Endodermal cell (in vitro differentiated cells): ENCODE measurements at regions not wholly inside any gene's neighbourhood (a gene's known extent, or its start where the extent isn't known, plus 50 kb on each side); places are given as distances from the start of the nearest gene placed in this dataset.

ENCODE experiments used
- DNase-seq: peaks from one replicate; pipeline ENCODE4 v3.0.0-alpha.2; 2017
- H3K27ac ChIP-seq: 2 replicates; pipeline ENCODE4 v1.5.1; 2013; ENCODE audit warnings: mild to moderate bottlenecking, low read depth, low read length, moderate library complexity
- H3K27me3 ChIP-seq: 2 replicates; pipeline ENCODE4 v1.6.1; 2013; ENCODE audit warnings: mild to moderate bottlenecking, low read length, moderate library complexity; ENCODE audit not compliant: insufficient read depth, control insufficient read depth, poor library complexity, severe bottlenecking
- H3K36me3 ChIP-seq: 2 replicates; pipeline ENCODE4 v1.7.0; 2013; ENCODE audit warnings: mild to moderate bottlenecking, low read length, moderate library complexity; ENCODE audit not compliant: control insufficient read depth, insufficient read depth
- H3K4me1 ChIP-seq: one replicate; pipeline ENCODE4 v1.7.0; 2013; ENCODE audit warnings: low read length; ENCODE audit not compliant: control insufficient read depth, insufficient read depth
- H3K4me3 ChIP-seq: 2 replicates; pipeline ENCODE4 v1.5.1; 2013; ENCODE audit warnings: mild to moderate bottlenecking, low read length, moderate library complexity
- H3K9ac ChIP-seq: 2 replicates; pipeline ENCODE4 v1.6.1; 2013; ENCODE audit warnings: mild to moderate bottlenecking, low read length, moderate library complexity; ENCODE audit not compliant: poor library complexity, severe bottlenecking; ENCODE audit errors: extremely low read depth
- H3K9me3 ChIP-seq: 2 replicates; pipeline ENCODE4 v1.6.1; 2013; ENCODE audit warnings: mild to moderate bottlenecking, low read length, moderate library complexity; ENCODE audit not compliant: control insufficient read depth
- H3K27ac Mint-ChIP-seq: 2 replicates; pipeline ENCODE4 v1.8.0; 2020; ENCODE audit warnings: mixed read lengths
- H3K27me3 Mint-ChIP-seq: 2 replicates; pipeline ENCODE4 v1.8.0; 2021; ENCODE audit warnings: mild to moderate bottlenecking, mixed read lengths; ENCODE audit not compliant: insufficient read depth
- H3K36me3 Mint-ChIP-seq: 2 replicates; pipeline ENCODE4 v1.8.0; 2020; ENCODE audit warnings: low read depth, mixed read lengths
- H3K4me1 Mint-ChIP-seq: 2 replicates; pipeline ENCODE4 v1.8.0; 2020; ENCODE audit warnings: mixed read lengths
- H3K4me3 Mint-ChIP-seq: 2 replicates; pipeline ENCODE4 v1.8.0; 2020; ENCODE audit warnings: mild to moderate bottlenecking, moderate library complexity, mixed read lengths
- H3K9me3 Mint-ChIP-seq: 2 replicates; pipeline ENCODE4 v1.8.0; 2020; ENCODE audit warnings: mild to moderate bottlenecking, mixed read lengths
- WGBS, 2 experiments: methylation state at CpG; one replicate each; pipeline versions ENCODE4 v1.1.5 to v1.1.7; 2013; ENCODE audit warnings: missing lambda C conversion rate in 2 of 2, mixed read lengths in 1 of 2; ENCODE audit not compliant: insufficient coverage in 1 of 2, insufficient read length in 1 of 2; 5-methylcytosine and 5-hydroxymethylcytosine counted together
- TF ChIP-seq, protein P1 (sequence below): fragments of 200-600 bp; sonication (generic); conservative IDR thresholded peaks from 2 replicates; pipeline ENCODE4 v1.5.0; 2021; ENCODE audit warnings: antibody characterized with exemption, mild to moderate bottlenecking

DNA sequence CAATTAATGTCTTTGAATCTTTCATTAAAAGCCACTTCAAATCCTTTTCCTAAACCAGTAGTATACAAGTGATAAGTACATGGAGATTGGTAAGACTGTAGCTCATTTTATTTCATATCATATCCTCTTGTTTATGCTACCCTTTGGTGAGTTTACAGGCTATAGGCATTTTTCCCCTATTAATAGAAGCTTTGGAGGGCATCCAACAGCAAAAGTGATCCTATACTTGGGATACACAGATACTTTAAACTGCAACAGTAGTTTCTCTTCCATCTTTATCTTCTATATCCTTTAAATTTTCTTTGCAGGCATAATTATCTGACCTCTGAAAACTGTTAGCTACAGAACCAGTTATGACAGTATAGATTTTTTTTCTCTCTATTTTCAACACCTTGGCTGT is 114.5 kb upstream of the SPON1 start:
- TF ChIP-seq, protein P1, sequence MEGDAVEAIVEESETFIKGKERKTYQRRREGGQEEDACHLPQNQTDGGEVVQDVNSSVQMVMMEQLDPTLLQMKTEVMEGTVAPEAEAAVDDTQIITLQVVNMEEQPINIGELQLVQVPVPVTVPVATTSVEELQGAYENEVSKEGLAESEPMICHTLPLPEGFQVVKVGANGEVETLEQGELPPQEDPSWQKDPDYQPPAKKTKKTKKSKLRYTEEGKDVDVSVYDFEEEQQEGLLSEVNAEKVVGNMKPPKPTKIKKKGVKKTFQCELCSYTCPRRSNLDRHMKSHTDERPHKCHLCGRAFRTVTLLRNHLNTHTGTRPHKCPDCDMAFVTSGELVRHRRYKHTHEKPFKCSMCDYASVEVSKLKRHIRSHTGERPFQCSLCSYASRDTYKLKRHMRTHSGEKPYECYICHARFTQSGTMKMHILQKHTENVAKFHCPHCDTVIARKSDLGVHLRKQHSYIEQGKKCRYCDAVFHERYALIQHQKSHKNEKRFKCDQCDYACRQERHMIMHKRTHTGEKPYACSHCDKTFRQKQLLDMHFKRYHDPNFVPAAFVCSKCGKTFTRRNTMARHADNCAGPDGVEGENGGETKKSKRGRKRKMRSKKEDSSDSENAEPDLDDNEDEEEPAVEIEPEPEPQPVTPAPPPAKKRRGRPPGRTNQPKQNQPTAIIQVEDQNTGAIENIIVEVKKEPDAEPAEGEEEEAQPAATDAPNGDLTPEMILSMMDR, result no peak
- H3K27ac Mint-ChIP-seq, result no peak overlapping the region
- Histone ChIP-seq H3K27ac (no peak overlapping the region), H3K9me3 (no peaks in the 10 kb centered on the region), H3K36me3 (no peaks in the 10 kb centered on the region), H3K27me3 (no peaks in the 10 kb centered on the region), H3K4me1 (no peaks in the 10 kb centered on the region), H3K9ac (no peak overlapping the region), H3K4me3 (no peak overlapping the region)
- H3K27me3 Mint-ChIP-seq, result no peaks in the 10 kb centered on the region
- H3K9me3 Mint-ChIP-seq, result no peaks in the 10 kb centered on the region
- H3K4me1 Mint-ChIP-seq, result no peaks in the 10 kb centered on the region
- no peaks in the 10 kb centered on the region for H3K36me3 Mint-ChIP-seq
- H3K4me3 Mint-ChIP-seq, result no peak overlapping the region
- no peak for DNase-seq

- no peaks in the 10 kb centered on the region for H3K4me1 Mint-ChIP-seq
- H3K4me1 ChIP-seq, result no peaks in the 10 kb centered on the region
- H3K9me3 ChIP-seq, result no peaks in the 10 kb centered on the region
- H3K27me3 ChIP-seq, result no peaks in the 10 kb centered on the region
- WGBS, 2 experiments, result 94% methylated on average over 3 to 5 of the region's 5 CpGs
- no peaks in the 10 kb centered on the region for H3K27me3 Mint-ChIP-seq
- no peak for DNase-seq
- no peak overlapping the region for H3K9ac ChIP-seq
- no peak overlapping the region for H3K4me3 ChIP-seq
- no peaks in the 10 kb centered on the region for H3K36me3 ChIP-seq
- no peak overlapping the region for H3K27ac ChIP-seq
- H3K27ac Mint-ChIP-seq, result no peak overlapping the region
- H3K36me3 Mint-ChIP-seq, result no peaks in the 10 kb centered on the region
- no peak overlapping the region for H3K4me3 Mint-ChIP-seq
- H3K9me3 Mint-ChIP-seq, result no peaks in the 10 kb centered on the region
- TF ChIP-seq, protein P1, result no peak
These were observed 112.1 kb upstream of the SPON1 start for GRCh38 chr11:13850231-13851005.

DNA sequence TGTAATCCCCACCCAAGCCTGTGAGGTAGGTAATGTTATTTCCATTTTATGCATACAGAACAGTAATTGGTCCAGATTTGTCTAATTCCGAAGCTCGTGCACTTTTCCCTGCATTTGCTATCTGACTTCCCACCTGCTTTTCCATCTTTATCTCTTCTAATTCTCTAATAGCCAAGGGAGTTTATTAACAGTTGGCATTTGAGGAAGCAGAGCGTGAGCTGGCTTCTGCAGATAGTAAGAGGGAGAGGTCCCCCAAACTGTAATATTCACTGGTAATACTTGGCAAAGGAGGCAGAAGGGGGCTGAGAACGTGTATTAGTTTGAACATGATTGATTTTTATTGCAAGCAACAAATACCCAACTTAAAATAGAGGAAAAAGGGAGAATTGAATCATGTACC is 110.8 kb upstream of the SPON1 start:
- H3K4me1 Mint-ChIP-seq, result no peaks in the 10 kb centered on the region
- Histone ChIP-seq H3K36me3 (no peaks in the 10 kb centered on the region), H3K4me3 (no peak overlapping the region), H3K9me3 (no peaks in the 10 kb centered on the region), H3K9ac (no peak overlapping the region), H3K27me3 (no peaks in the 10 kb centered on the region), H3K27ac (no peak overlapping the region), H3K4me1 (no peaks in the 10 kb centered on the region)
- H3K36me3 Mint-ChIP-seq, result no peaks in the 10 kb centered on the region
- H3K27ac Mint-ChIP-seq, result no peak overlapping the region
- TF ChIP-seq, protein P1, result no peak
- no peak overlapping the region for H3K4me3 Mint-ChIP-seq
- no peaks in the 10 kb centered on the region for H3K27me3 Mint-ChIP-seq
- H3K9me3 Mint-ChIP-seq, result no peaks in the 10 kb centered on the region
- WGBS, 2 experiments, result 80% methylated on average over 4 of the region's 4 CpGs; no CpG with 5 or more reads in 1 of the 2 experiments
- DNase-seq, result no peak
